ENCODE measurements at regions not wholly inside any gene's neighbourhood (a gene's known extent, or its start where the extent isn't known, plus 50 kb on each side); places are given as distances from the start of the nearest gene placed in this dataset.

GRCh38 chr2:2703762-2704427 is 372.8 kb upstream of the MYT1L start:
- Histone ChIP-seq H3K27ac (ENCODE audit: low read depth, low read length) (no peak overlapping the region), H3K27me3 (ENCODE audit: control insufficient read depth, insufficient read depth, low read length) (peaks cover 2% of the 10 kb centered on the region), H3K4me1 (ENCODE audit: control insufficient read depth, insufficient read depth, low read length) (no peaks in the 10 kb centered on the region), H3K4me3 (ENCODE audit: low read length) (no peak overlapping the region), H3K36me3 (ENCODE audit: control insufficient read depth, insufficient read depth, low read length) (no peaks in the 10 kb centered on the region), H3K9ac (ENCODE audit: low read length) (no peak overlapping the region)

GRCh38 chr2:2703172-2703571 is 372.1 kb upstream of the MYT1L start:
- Histone ChIP-seq H3K36me3 (ENCODE audit: control insufficient read depth, insufficient read depth, low read length) (no peaks in the 10 kb centered on the region), H3K4me1 (ENCODE audit: control insufficient read depth, insufficient read depth, low read length) (no peaks in the 10 kb centered on the region), H3K9ac (ENCODE audit: low read length) (no peak overlapping the region), H3K27ac (ENCODE audit: low read depth, low read length) (no peak overlapping the region), H3K27me3 (ENCODE audit: control insufficient read depth, insufficient read depth, low read length) (peaks cover 2% of the 10 kb centered on the region), H3K4me3 (ENCODE audit: low read length) (no peak overlapping the region)

- peaks cover 2% of the 10 kb centered on the region for H3K27me3 ChIP-seq (ENCODE audit: control insufficient read depth, insufficient read depth, low read length)
- H3K9ac ChIP-seq (ENCODE audit: low read length), result no peak overlapping the region
- no peak overlapping the region for H3K4me3 ChIP-seq (ENCODE audit: low read length)
- no peaks in the 10 kb centered on the region for H3K4me1 ChIP-seq (ENCODE audit: control insufficient read depth, insufficient read depth, low read length)
- H3K27ac ChIP-seq (ENCODE audit: low read depth, low read length), result no peak overlapping the region
- no peaks in the 10 kb centered on the region for H3K36me3 ChIP-seq (ENCODE audit: control insufficient read depth, insufficient read depth, low read length)
Measured at GRCh38 chr2:2702385-2702784, 371.3 kb upstream of the MYT1L start.

- no peak overlapping the region for H3K9ac ChIP-seq (ENCODE audit: low read length)
- no peaks in the 10 kb centered on the region for H3K4me1 ChIP-seq (ENCODE audit: control insufficient read depth, insufficient read depth, low read length)
- no peak overlapping the region for H3K27ac ChIP-seq (ENCODE audit: low read depth, low read length)
- no peak overlapping the region for H3K4me3 ChIP-seq (ENCODE audit: low read length)
- H3K36me3 ChIP-seq (ENCODE audit: control insufficient read depth, insufficient read depth, low read length), result no peaks in the 10 kb centered on the region
- peaks cover 2% of the 10 kb centered on the region for H3K27me3 ChIP-seq (ENCODE audit: control insufficient read depth, insufficient read depth, low read length)
Measured at GRCh38 chr2:2701813-2702212, 370.7 kb upstream of the MYT1L start.

GRCh38 chr2:2701176-2701781 is 370.2 kb upstream of the MYT1L start:
- no peak overlapping the region for H3K27ac ChIP-seq (ENCODE audit: low read depth, low read length)
- H3K36me3 ChIP-seq (ENCODE audit: control insufficient read depth, insufficient read depth, low read length), result no peaks in the 10 kb centered on the region
- peaks cover 2% of the 10 kb centered on the region for H3K27me3 ChIP-seq (ENCODE audit: control insufficient read depth, insufficient read depth, low read length)
- H3K4me3 ChIP-seq (ENCODE audit: low read length), result no peak overlapping the region
- H3K9ac ChIP-seq (ENCODE audit: low read length), result no peak overlapping the region
- no peaks in the 10 kb centered on the region for H3K4me1 ChIP-seq (ENCODE audit: control insufficient read depth, insufficient read depth, low read length)

- Histone ChIP-seq H3K9ac (ENCODE audit: low read length) (no peak overlapping the region), H3K27ac (ENCODE audit: low read depth, low read length) (no peak overlapping the region), H3K4me1 (ENCODE audit: control insufficient read depth, insufficient read depth, low read length) (no peaks in the 10 kb centered on the region), H3K27me3 (ENCODE audit: control insufficient read depth, insufficient read depth, low read length) (no peaks in the 10 kb centered on the region), H3K36me3 (ENCODE audit: control insufficient read depth, insufficient read depth, low read length) (no peaks in the 10 kb centered on the region), H3K4me3 (ENCODE audit: low read length) (no peak overlapping the region)
Measured at GRCh38 chr2:2699121-2699505, 368.0 kb upstream of the MYT1L start.

- Histone ChIP-seq H3K27me3 (ENCODE audit: control insufficient read depth, insufficient read depth, low read length) (no peaks in the 10 kb centered on the region), H3K9ac (ENCODE audit: low read length) (no peak overlapping the region), H3K4me3 (ENCODE audit: low read length) (no peak overlapping the region), H3K27ac (ENCODE audit: low read depth, low read length) (no peak overlapping the region), H3K36me3 (ENCODE audit: control insufficient read depth, insufficient read depth, low read length) (no peaks in the 10 kb centered on the region), H3K4me1 (ENCODE audit: control insufficient read depth, insufficient read depth, low read length) (no peaks in the 10 kb centered on the region)
Measured at GRCh38 chr2:2698182-2699120, 367.4 kb upstream of the MYT1L start.

GRCh38 chr2:2696733-2697455 is 365.8 kb upstream of the MYT1L start:
- no peaks in the 10 kb centered on the region for H3K27me3 ChIP-seq (ENCODE audit: control insufficient read depth, insufficient read depth, low read length)
- H3K4me3 ChIP-seq (ENCODE audit: low read length), result no peak overlapping the region
- no peak overlapping the region for H3K27ac ChIP-seq (ENCODE audit: low read depth, low read length)
- no peak overlapping the region for H3K9ac ChIP-seq (ENCODE audit: low read length)
- no peaks in the 10 kb centered on the region for H3K4me1 ChIP-seq (ENCODE audit: control insufficient read depth, insufficient read depth, low read length)
- no peaks in the 10 kb centered on the region for H3K36me3 ChIP-seq (ENCODE audit: control insufficient read depth, insufficient read depth, low read length)

- no peaks in the 10 kb centered on the region for H3K27me3 ChIP-seq (ENCODE audit: control insufficient read depth, insufficient read depth, low read length)
- H3K4me3 ChIP-seq (ENCODE audit: low read length), result no peak overlapping the region
- H3K9ac ChIP-seq (ENCODE audit: low read length), result no peak overlapping the region
Measured at GRCh38 chr2:2696325-2696724, 365.2 kb upstream of the MYT1L start.

GRCh38 chr2:2694746-2695145 is 363.7 kb upstream of the MYT1L start:
- no peaks in the 10 kb centered on the region for H3K36me3 ChIP-seq (ENCODE audit: control insufficient read depth, insufficient read depth, low read length)

More at GRCh38 chr2:2696325-2696724, 365.2 kb upstream of the MYT1L start:
- Histone ChIP-seq H3K27ac (ENCODE audit: low read depth, low read length) (no peak overlapping the region), H3K36me3 (ENCODE audit: control insufficient read depth, insufficient read depth, low read length) (no peaks in the 10 kb centered on the region), H3K4me1 (ENCODE audit: control insufficient read depth, insufficient read depth, low read length) (no peaks in the 10 kb centered on the region)

GRCh38 chr2:2692599-2693389 is 361.7 kb upstream of the MYT1L start:
- Histone ChIP-seq H3K4me1 (ENCODE audit: control insufficient read depth, insufficient read depth, low read length) (no peaks in the 10 kb centered on the region), H3K4me3 (ENCODE audit: low read length) (no peak overlapping the region), H3K9ac (ENCODE audit: low read length) (no peak overlapping the region), H3K27me3 (ENCODE audit: control insufficient read depth, insufficient read depth, low read length) (no peaks in the 10 kb centered on the region), H3K36me3 (ENCODE audit: control insufficient read depth, insufficient read depth, low read length) (no peaks in the 10 kb centered on the region), H3K27ac (ENCODE audit: low read depth, low read length) (no peak overlapping the region)

More at GRCh38 chr2:2694746-2695145, 363.7 kb upstream of the MYT1L start:
- Histone ChIP-seq H3K4me3 (ENCODE audit: low read length) (no peak overlapping the region), H3K27ac (ENCODE audit: low read depth, low read length) (no peak overlapping the region), H3K4me1 (ENCODE audit: control insufficient read depth, insufficient read depth, low read length) (no peaks in the 10 kb centered on the region), H3K9ac (ENCODE audit: low read length) (no peak overlapping the region), H3K27me3 (ENCODE audit: control insufficient read depth, insufficient read depth, low read length) (no peaks in the 10 kb centered on the region)
